ENCODE measurements at regions not wholly inside any gene's neighbourhood (a gene's known extent, or its start where the extent isn't known, plus 50 kb on each side); places are given as distances from the start of the nearest gene placed in this dataset.

DNA sequence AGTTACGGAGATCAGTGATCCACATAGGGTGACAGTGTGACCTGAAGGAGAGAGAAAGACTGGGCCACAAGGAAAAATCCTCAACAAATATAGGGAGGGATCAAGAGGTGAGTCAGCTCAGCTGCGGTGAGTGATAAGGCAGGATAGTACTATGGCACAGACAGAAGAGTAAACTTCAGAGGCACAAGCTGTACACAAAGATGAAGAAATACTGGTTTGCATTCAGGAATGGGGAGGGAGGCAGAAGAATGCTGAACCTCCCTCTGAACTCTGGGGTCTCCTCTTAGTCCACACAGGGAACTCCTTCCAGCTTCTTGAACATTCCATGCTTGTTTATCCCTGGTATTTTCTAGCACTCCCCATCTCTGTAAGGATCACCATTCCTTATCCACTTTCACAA lies 162.7 kb downstream of the BARX2 start:
- TF ChIP-seq, protein P1, sequence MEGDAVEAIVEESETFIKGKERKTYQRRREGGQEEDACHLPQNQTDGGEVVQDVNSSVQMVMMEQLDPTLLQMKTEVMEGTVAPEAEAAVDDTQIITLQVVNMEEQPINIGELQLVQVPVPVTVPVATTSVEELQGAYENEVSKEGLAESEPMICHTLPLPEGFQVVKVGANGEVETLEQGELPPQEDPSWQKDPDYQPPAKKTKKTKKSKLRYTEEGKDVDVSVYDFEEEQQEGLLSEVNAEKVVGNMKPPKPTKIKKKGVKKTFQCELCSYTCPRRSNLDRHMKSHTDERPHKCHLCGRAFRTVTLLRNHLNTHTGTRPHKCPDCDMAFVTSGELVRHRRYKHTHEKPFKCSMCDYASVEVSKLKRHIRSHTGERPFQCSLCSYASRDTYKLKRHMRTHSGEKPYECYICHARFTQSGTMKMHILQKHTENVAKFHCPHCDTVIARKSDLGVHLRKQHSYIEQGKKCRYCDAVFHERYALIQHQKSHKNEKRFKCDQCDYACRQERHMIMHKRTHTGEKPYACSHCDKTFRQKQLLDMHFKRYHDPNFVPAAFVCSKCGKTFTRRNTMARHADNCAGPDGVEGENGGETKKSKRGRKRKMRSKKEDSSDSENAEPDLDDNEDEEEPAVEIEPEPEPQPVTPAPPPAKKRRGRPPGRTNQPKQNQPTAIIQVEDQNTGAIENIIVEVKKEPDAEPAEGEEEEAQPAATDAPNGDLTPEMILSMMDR (IDR thresholded peaks at IDR 0.05; ENCODE audit: extremely low read depth in 1 of 2, insufficient read depth in 1 of 2, low read depth in 1 of 2, low read length in 2 of 2): no peak
- TF ChIP-seq GATA2 (IDR thresholded peaks at IDR 0.05; ENCODE audit: insufficient read depth, insufficient read length, low read depth, low read length): no peak
- no peak for TF ChIP-seq POLR2A (IDR thresholded peaks at IDR 0.05; ENCODE audit: low read depth, low read length)
- no peak for TF ChIP-seq EZH2 (IDR thresholded peaks at IDR 0.05; ENCODE audit: borderline replicate concordance, low read depth, low read length, severe bottlenecking)
- TF ChIP-seq POLR2AphosphoS5 (IDR thresholded peaks at IDR 0.05; ENCODE audit: insufficient read depth, low read depth, low read length): no peak
- TF ChIP-seq, protein P2, sequence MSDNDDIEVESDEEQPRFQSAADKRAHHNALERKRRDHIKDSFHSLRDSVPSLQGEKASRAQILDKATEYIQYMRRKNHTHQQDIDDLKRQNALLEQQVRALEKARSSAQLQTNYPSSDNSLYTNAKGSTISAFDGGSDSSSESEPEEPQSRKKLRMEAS (IDR thresholded peaks at IDR 0.05; ENCODE audit: insufficient read depth, insufficient read length): no peak

All from endothelial cell of umbilical vein (primary cell).